GM21528 (cell line): ENCODE measurements at regions not wholly inside any gene's neighbourhood (a gene's known extent, or its start where the extent isn't known, plus 50 kb on each side); places are given as distances from the start of the nearest gene placed in this dataset.
"Not testable (repeated sequence)": the region's sequence is repeated elsewhere in the genome, so short reads cannot be mapped to it uniquely, and the experiment has no call there.

ENCODE experiments used
- ATAC-seq: cut with Tn5 transposase; IDR thresholded peaks from one replicate; pipeline ENCODE4 v1.9.1; 2021; ENCODE audit warnings: mild to moderate bottlenecking, moderate library complexity; ENCODE audit not compliant: unreplicated experiment, low FRiP score

- ATAC-seq, result no peak
Observed at GRCh38 chr10:35895331-35895730, 253.2 kb upstream of the FZD8 start.

GRCh38 chr10:35892526-35892925 is 250.4 kb upstream of the FZD8 start:
- no peak for ATAC-seq

GRCh38 chr10:35890676-35891495 is 248.8 kb upstream of the FZD8 start:
- ATAC-seq, result no peak

- no peak for ATAC-seq
Observed at GRCh38 chr10:35889971-35890675, 248.0 kb upstream of the FZD8 start.

- no peak for ATAC-seq
Observed at GRCh38 chr10:35889226-35889625, 247.1 kb upstream of the FZD8 start.

- no peak for ATAC-seq
Observed at GRCh38 chr10:35888400-35888799, 246.3 kb upstream of the FZD8 start.

- no peak for ATAC-seq
Observed at GRCh38 chr10:35887685-35888084, 245.6 kb upstream of the FZD8 start.

- no peak for ATAC-seq
Observed at GRCh38 chr10:35885076-35885475, 243.0 kb upstream of the FZD8 start.

GRCh38 chr10:35884657-35885071 is 242.6 kb upstream of the FZD8 start:
- ATAC-seq, result no peak

- ATAC-seq, result no peak
Observed at GRCh38 chr10:35882422-35883150, 240.5 kb upstream of the FZD8 start.

- no peak for ATAC-seq
Observed at GRCh38 chr10:35881320-35881719, 239.2 kb upstream of the FZD8 start.

GRCh38 chr10:35876248-35876647 is 234.2 kb upstream of the FZD8 start:
- no peak for ATAC-seq

GRCh38 chr10:35875016-35875676 is 233.1 kb upstream of the FZD8 start:
- no peak for ATAC-seq

- no peak for ATAC-seq
Observed at GRCh38 chr10:35874311-35875015, 232.4 kb upstream of the FZD8 start.

- no peak for ATAC-seq
Observed at GRCh38 chr10:35872671-35873070, 230.6 kb upstream of the FZD8 start.

- no peak for ATAC-seq
Observed at GRCh38 chr10:35870665-35871310, 228.7 kb upstream of the FZD8 start.

GRCh38 chr10:35858676-35859283 is 216.7 kb upstream of the FZD8 start:
- not testable (repeated sequence) for ATAC-seq

GRCh38 chr10:35857860-35858259 is 215.8 kb upstream of the FZD8 start:
- no peak for ATAC-seq
